VCaP (cell line): ENCODE measurements at regions not wholly inside any gene's neighbourhood (a gene's known extent, or its start where the extent isn't known, plus 50 kb on each side); places are given as distances from the start of the nearest gene placed in this dataset.
"Not testable (repeated sequence)": the region's sequence is repeated elsewhere in the genome, so short reads cannot be mapped to it uniquely, and the experiment has no call there.

Experiments used
- H3K27ac ChIP-seq: fragments of 450-650 bp; 2 replicates; pipeline ENCODE4 v1.5.1; 2017
- TF ChIP-seq, protein P1 (sequence below): fragments of 450-650 bp; conservative IDR thresholded peaks from 2 replicates; pipeline ENCODE4 v1.5.1; 2017; ENCODE audit warnings: mild to moderate bottlenecking, moderate library complexity

DNA sequence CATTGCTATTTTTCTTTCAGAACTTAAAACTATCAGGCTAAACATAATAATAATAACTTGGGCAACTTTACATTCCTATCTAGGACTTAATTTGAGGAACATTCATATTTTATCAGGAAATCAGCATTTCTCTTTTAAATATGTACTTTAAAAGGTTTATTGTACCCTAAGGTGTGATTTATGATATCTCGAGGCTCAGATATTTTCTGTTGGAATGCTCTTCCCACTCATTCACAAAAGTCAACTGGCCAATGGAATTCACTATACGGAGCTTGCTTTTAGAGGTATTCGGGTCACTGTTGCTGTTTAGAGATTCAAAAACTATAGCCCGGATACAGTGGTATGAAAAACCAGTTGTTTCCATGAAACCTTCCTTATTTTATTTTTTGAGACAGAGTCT lies 328.3 kb downstream of the GBA3 start:
- no peak overlapping the region for H3K27ac ChIP-seq

GRCh38 chr4:23020399-23020798 lies 327.7 kb downstream of the GBA3 start:
- not testable (repeated sequence) for H3K27ac ChIP-seq

More for the DNA sequence above, 328.3 kb downstream of the GBA3 start:
- TF ChIP-seq, protein P1, sequence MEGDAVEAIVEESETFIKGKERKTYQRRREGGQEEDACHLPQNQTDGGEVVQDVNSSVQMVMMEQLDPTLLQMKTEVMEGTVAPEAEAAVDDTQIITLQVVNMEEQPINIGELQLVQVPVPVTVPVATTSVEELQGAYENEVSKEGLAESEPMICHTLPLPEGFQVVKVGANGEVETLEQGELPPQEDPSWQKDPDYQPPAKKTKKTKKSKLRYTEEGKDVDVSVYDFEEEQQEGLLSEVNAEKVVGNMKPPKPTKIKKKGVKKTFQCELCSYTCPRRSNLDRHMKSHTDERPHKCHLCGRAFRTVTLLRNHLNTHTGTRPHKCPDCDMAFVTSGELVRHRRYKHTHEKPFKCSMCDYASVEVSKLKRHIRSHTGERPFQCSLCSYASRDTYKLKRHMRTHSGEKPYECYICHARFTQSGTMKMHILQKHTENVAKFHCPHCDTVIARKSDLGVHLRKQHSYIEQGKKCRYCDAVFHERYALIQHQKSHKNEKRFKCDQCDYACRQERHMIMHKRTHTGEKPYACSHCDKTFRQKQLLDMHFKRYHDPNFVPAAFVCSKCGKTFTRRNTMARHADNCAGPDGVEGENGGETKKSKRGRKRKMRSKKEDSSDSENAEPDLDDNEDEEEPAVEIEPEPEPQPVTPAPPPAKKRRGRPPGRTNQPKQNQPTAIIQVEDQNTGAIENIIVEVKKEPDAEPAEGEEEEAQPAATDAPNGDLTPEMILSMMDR = no peak

GRCh38 chr4:23016981-23017380 lies 324.2 kb downstream of the GBA3 start:
- no peak overlapping the region for H3K27ac ChIP-seq
- TF ChIP-seq, protein P1 = no peak

DNA sequence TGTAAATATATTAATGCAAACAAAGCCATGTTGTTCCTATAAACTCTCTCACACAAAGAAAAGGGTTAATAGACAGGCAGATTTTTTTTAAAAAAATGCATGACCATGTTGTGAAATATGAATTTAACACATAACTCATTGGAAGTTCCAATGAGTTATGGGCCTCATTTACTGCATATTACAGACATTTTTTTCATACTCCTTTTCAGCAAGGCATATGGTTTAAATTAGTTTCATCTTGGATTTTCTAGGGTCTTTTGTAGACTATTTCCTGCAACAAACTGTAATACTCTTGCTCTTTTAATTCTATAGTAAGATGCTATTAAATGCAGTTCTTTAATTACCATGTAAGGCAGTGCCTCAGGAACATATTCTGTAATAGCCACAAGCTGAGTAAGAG lies 323.1 kb downstream of the GBA3 start:
- TF ChIP-seq, protein P1 = no peak
- no peak overlapping the region for H3K27ac ChIP-seq

DNA sequence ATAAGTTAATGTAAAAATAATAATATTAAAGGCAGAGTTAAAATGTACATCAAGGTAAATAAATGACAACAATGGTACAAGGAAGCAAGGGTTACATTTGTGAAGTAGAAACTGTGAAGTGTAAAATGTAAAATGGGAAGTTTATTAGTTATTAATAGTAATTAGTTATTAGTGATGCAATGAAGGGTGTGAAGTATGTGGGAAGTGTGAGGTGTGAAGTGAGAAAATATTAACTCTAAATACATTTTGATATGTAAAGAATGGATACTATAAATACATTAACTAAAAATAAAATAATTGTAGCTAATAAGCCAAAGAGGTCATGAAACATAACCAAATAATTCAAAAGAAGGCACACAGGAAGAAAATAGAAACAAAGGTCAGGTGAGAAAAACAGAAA lies 316.4 kb downstream of the GBA3 start:
- TF ChIP-seq, protein P1 = no peak
- no peak overlapping the region for H3K27ac ChIP-seq

DNA sequence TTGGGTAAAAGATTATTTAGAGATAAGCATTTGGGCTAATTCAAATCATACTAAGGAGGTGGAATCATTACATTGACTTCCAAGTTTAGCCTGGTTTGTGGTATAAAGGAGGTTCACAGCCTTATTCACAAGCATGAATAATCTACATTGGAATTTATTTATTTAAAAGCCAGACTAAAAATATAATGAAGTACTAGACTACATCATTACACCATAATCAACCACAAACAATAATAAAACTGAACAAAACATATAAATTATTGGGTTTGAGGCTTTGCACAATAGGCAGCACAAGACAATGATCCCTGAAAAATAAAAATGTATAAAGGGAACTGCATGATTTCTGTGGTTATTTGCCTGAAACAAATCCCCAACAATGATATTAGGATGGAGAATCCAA lies 314.0 kb downstream of the GBA3 start:
- TF ChIP-seq, protein P1 = no peak
- H3K27ac ChIP-seq = no peak overlapping the region

DNA sequence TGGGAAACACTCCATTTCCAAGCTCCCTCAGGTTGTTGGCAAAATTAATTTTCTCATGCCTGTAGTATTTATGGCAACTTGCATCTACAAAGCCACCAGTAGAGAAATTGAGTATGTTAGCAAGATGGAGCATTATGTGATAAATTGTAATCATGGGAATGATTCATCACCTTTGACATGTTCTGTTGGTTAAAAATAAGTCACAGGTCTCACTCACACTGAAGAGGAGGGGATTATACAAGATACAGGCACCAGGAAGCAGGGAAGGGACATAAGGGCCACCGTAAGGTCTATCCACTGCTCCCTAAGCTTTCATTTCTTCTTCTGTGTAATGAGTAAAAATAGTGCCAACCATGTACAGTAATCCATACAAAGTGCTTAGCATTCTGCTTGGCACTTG lies 313.0 kb downstream of the GBA3 start:
- no peak overlapping the region for H3K27ac ChIP-seq
- TF ChIP-seq, protein P1 = no peak

- H3K27ac ChIP-seq = no peak overlapping the region
- TF ChIP-seq, protein P1 = no peak
Measured at GRCh38 chr4:23001478-23001877, 308.7 kb downstream of the GBA3 start.
